GM06990 (cell line): ENCODE measurements at regions not wholly inside any gene's neighbourhood (a gene's known extent, or its start where the extent isn't known, plus 50 kb on each side); places are given as distances from the start of the nearest gene placed in this dataset.
"Not testable (repeated sequence)": the region's sequence is repeated elsewhere in the genome, so short reads cannot be mapped to it uniquely, and the experiment has no call there.

ENCODE experiments used
- DNase-seq: peaks from one replicate; pipeline ENCODE4 v3.0.0-alpha.2; 2011; ENCODE audit not compliant: insufficient read length; ENCODE audit errors: extremely low read depth
- H3K27me3 ChIP-seq: replicated peaks from 2 replicates; pipeline ENCODE4 v1.6.0; 2011; ENCODE audit warnings: low read length; ENCODE audit not compliant: control insufficient read depth, insufficient read depth
- H3K36me3 ChIP-seq: 2 replicates; pipeline ENCODE4 v1.5.1; 2011; ENCODE audit warnings: low read length; ENCODE audit not compliant: control insufficient read depth, insufficient read depth
- H3K4me3 ChIP-seq: replicated peaks from 2 replicates; pipeline ENCODE4 v1.5.1; 2011; ENCODE audit warnings: low read depth, mild to moderate bottlenecking, control low read depth, low read length
- CTCF ChIP-seq: IDR thresholded peaks from 2 replicates; pipeline ENCODE4 v1.5.1; 2011; ENCODE audit warnings: low read length, control low read depth, mild to moderate bottlenecking, inconsistent platforms; ENCODE audit not compliant: insufficient read depth, poor library complexity, severe bottlenecking

GRCh38 chr3:84717894-84718293 is 240.9 kb upstream of the CADM2 start:
- TF ChIP-seq CTCF, result no peak
- no peak for DNase-seq
- Histone ChIP-seq H3K36me3 (no peaks in the 10 kb centered on the region), H3K27me3 (no peaks in the 10 kb centered on the region), H3K4me3 (no peak overlapping the region)

GRCh38 chr3:84724877-84725276 is 233.9 kb upstream of the CADM2 start:
- no peak for DNase-seq
- H3K36me3 ChIP-seq, result no peaks in the 10 kb centered on the region
- no peaks in the 10 kb centered on the region for H3K27me3 ChIP-seq
- no peak overlapping the region for H3K4me3 ChIP-seq
- no peak for TF ChIP-seq CTCF

DNA sequence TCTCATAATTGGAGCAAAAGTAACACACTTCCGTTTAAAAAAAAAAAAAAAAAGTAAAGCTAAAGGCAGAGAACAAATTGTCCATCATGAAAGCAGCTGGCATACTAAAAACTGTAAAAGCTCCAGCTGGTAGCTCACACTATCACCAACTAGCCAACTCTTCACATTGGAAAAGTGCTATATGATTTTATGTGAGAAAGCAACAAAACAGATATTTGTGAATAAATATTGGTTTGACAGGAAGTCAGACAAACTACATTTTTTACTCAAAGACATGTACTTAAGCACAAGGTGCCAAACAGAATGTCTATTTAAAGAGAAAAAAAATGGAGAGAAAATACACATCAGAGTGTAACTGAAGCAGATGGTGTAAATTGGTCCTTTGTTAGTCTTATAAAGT is 231.2 kb upstream of the CADM2 start:
- no peak for TF ChIP-seq CTCF
- Histone ChIP-seq H3K27me3 (no peaks in the 10 kb centered on the region), H3K36me3 (no peaks in the 10 kb centered on the region), H3K4me3 (no peak overlapping the region)
- no peak for DNase-seq

- DNase-seq, H3K27me3 ChIP-seq, H3K4me3 ChIP-seq, H3K36me3 ChIP-seq: not testable (repeated sequence)
Measured at GRCh38 chr3:84734731-84735130, 224.1 kb upstream of the CADM2 start.

GRCh38 chr3:84738086-84738485 is 220.7 kb upstream of the CADM2 start:
- DNase-seq, result no peak
- TF ChIP-seq CTCF, result no peak
- Histone ChIP-seq H3K27me3 (no peaks in the 10 kb centered on the region), H3K4me3 (no peak overlapping the region), H3K36me3 (no peaks in the 10 kb centered on the region)

GRCh38 chr3:84742915-84743425 is 215.8 kb upstream of the CADM2 start:
- TF ChIP-seq CTCF, result no peak
- Histone ChIP-seq H3K36me3 (no peaks in the 10 kb centered on the region), H3K4me3 (no peak overlapping the region), H3K27me3 (no peaks in the 10 kb centered on the region)
- no peak for DNase-seq
